ACHN (cell line): ENCODE measurements at regions not wholly inside any gene's neighbourhood (a gene's known extent, or its start where the extent isn't known, plus 50 kb on each side); places are given as distances from the start of the nearest gene placed in this dataset.
"Not testable (repeated sequence)": the region's sequence is repeated elsewhere in the genome, so short reads cannot be mapped to it uniquely, and the experiment has no call there.

Source experiments
- DNase-seq: peaks from one replicate; pipeline ENCODE4 v3.0.0-alpha.2; 2015
- in situ Hi-C: cut with HindIII; loops from 2 replicates; pipeline ENCODE4 v1.10.0; 2017; ENCODE audit warnings: low sequenced_read_pairs, low pct_ligation_motif_present, low pct_unique_long_range_greater_than_20kb

DNA sequence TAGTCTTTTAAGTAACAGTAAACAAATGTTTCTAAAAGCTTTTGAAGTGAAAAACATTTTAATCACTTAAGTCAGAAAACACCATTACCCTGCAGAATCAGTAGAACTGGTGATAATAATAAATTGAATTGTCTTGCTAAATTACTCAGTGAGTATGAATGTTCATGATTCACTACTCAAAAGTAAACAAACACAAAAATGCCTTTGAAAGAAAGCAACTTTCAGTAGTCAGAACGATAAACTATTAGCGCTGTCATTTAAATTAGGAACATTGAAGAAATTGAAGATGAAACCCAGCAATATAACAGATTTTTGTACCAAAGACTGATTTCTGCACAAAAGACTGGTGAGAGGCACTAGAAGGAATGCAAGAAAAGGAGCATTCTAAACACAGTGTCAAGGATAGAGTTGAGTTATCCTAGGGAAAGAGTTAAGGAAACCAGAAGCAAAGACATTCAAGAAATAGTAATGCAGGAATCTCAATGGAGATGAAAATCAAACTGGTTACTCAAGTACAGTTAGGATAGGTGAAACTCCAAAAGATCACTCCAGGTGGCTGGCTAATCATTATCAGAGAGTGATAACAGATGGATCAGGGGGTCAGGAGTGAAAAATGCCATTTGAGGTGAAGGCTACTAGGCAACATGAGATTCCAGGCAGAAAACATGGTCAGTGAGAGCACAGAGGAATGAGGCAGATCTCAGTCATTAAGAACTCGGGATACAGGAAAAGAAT, 77.4 kb upstream of the ALG10 start:
- in situ Hi-C loops: no loop called here
- DNase-seq: no peak

DNA sequence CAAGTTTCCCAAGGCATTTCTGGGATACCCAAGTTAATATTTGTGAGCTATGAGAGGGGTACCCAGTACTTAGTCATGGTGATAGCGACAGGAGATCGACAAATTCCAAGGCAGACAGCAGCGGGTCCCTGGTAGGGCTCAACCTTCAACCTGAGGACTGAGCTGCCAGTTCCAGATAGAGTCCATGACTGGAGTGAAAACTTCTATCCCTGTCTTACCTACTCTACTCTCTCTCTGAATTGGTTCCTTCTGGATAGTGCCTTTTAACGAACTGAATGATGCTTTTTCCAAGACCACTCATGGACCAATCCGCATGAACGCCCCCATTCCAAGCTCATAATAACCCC, 76.9 kb upstream of the ALG10 start:
- DNase-seq: no peak

DNA sequence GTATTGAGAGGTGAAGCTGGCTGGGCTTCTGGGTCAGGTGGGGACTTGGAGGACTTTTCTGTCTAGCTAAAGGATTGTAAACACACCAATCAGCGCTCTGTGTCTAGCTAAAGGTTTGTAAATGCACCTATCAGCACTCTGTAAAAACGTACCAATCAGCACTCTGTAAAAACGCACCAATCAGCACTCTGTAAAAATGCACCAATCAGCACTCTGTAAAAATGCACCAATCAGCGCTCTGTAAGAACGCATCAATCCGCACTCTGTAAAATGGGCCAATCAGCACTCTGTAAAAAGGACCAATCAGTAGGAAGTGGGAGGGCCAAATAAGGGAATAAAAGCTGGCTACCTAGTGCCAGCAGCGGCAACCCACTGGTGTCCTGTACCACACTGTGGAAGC, 56.1 kb upstream of the ALG10 start:
- in situ Hi-C loops, DNase-seq: not testable (repeated sequence)

More for the DNA sequence above, 76.9 kb upstream of the ALG10 start:
- in situ Hi-C loops: no loop called here

DNA sequence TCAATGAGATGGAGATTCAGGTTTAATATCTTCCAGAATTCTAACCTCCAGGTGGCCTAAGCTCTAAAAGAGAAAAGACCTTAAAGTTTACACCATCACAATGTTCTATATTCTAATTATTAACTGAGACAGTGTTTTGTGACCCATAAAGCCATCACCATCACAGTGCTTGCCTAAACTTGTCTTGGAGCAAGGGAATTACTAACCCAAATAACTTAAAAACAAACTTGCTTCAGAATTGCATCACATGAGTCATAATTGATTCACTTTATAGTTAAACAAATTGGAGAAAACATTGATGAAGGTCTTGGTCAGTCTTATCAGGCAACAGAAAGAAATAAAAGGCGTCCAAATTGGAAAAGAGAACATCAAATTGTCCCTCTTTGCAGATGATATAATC, 54.5 kb upstream of the ALG10 start:
- no peak for DNase-seq
- in situ Hi-C loops: no loop called here
